ENCODE measurements at regions not wholly inside any gene's neighbourhood (a gene's known extent, or its start where the extent isn't known, plus 50 kb on each side); places are given as distances from the start of the nearest gene placed in this dataset.

GRCh38 chr18:47593744-47594472 is 336.6 kb downstream of the SMAD2 start:
- no peak for DNase-seq

- DNase-seq: no peak
These were observed 339.0 kb downstream of the SMAD2 start for GRCh38 chr18:47591429-47591828.

- no peak for DNase-seq
These were observed 336.1 kb upstream of the SKOR2 start for GRCh38 chr18:47587587-47587986.

GRCh38 chr18:47586418-47587070 is 335.1 kb upstream of the SKOR2 start:
- no peak for DNase-seq

GRCh38 chr18:47585914-47586313 is 334.5 kb upstream of the SKOR2 start:
- DNase-seq: no peak

GRCh38 chr18:47585136-47585535 is 333.7 kb upstream of the SKOR2 start:
- DNase-seq: no peak

GRCh38 chr18:47582093-47582492 is 330.6 kb upstream of the SKOR2 start:
- no peak for DNase-seq

- DNase-seq: no peak
These were observed 326.1 kb upstream of the SKOR2 start for GRCh38 chr18:47577520-47577919.

GRCh38 chr18:47574966-47575365 is 323.5 kb upstream of the SKOR2 start:
- no peak for DNase-seq

- no peak for DNase-seq
These were observed 320.5 kb upstream of the SKOR2 start for GRCh38 chr18:47571957-47572356.

- no peak for DNase-seq
These were observed 315.3 kb upstream of the SKOR2 start for GRCh38 chr18:47566809-47567208.

- DNase-seq: no peak
These were observed 309.6 kb upstream of the SKOR2 start for GRCh38 chr18:47560723-47561715.

GRCh38 chr18:47558110-47558750 is 306.8 kb upstream of the SKOR2 start:
- DNase-seq: no peak

GRCh38 chr18:47557160-47557559 is 305.7 kb upstream of the SKOR2 start:
- DNase-seq: no peak

GRCh38 chr18:47552783-47553182 is 301.3 kb upstream of the SKOR2 start:
- no peak for DNase-seq

- no peak for DNase-seq
These were observed 299.2 kb upstream of the SKOR2 start for GRCh38 chr18:47550611-47551010.

- DNase-seq: no peak
These were observed 297.6 kb upstream of the SKOR2 start for GRCh38 chr18:47549021-47549540.

- DNase-seq: no peak
These were observed 296.2 kb upstream of the SKOR2 start for GRCh38 chr18:47547539-47548202.

- no peak for DNase-seq
These were observed 294.2 kb upstream of the SKOR2 start for GRCh38 chr18:47545613-47546012.

GRCh38 chr18:47543080-47543479 is 291.6 kb upstream of the SKOR2 start:
- no peak for DNase-seq

- no peak for DNase-seq
These were observed 291.1 kb upstream of the SKOR2 start for GRCh38 chr18:47542551-47542950.

GRCh38 chr18:47531717-47532116 is 280.3 kb upstream of the SKOR2 start:
- no peak for DNase-seq

All from inflammatory macrophage treated with lipopolysaccharide for 4 hours (primary cell).